ENCODE measurements at regions not wholly inside any gene's neighbourhood (a gene's known extent, or its start where the extent isn't known, plus 50 kb on each side); places are given as distances from the start of the nearest gene placed in this dataset.

DNA sequence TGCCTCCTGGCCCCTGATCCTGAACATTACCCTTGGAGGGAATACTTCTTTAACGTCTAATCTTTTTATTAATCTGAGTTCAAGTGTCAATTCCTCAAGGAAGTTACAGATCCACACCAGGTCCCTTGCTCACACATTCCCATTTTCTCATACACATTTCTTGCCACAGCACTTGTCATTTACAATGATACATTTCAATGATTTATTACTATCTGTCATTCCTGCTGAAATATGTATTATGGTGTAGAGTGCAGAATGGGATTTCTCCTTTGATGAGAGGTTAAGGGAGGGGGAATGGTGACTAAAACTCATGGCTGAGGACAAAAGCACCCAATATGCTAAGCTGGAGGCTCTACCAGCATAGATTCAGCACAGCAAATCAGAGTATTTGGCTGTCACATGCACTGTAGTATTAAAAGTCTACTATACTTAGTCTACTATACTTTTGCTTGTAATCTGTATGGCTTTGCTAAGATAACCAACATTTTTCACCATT is 982.5 kb downstream of the TTLL7 start:
- DNase-seq, result no peak

DNA sequence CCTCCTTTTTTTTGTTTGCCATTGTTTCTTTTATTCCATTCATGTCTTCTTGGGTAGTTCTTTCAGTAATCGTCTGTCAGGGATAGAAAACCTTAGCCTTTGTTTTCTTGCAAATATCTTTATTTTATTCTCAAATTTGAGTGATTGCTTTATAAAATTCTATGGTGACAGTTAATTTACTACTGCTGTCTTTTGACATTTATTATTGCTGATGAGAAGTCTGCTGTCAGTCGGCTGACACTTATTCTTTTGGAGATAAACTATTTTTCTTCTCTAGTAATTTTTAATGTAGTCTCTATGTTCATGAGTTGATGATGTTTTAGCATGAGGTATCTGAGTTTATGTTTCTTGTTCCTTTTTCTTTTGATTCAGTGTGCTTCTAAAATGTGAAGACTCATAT is 983.8 kb downstream of the TTLL7 start:
- DNase-seq, result no peak

DNA sequence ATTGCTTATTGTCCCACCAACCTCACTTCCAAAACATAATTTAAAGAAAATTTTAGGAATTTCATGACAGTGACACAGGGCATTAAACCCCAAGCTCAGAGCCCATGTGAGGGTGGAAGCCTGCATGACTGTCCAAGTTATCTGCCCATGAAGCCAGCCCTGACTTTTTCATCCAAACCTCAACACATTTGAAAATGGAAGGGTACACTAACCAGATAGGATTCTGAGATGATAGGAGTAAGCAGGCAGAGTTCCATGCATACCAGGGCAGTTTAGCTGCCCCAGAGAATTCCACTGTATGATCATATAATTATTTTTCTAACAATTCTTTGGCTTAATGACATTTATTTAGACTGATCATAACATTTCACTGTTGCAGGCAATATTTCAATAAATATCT is 986.0 kb downstream of the TTLL7 start:
- no peak for DNase-seq

DNA sequence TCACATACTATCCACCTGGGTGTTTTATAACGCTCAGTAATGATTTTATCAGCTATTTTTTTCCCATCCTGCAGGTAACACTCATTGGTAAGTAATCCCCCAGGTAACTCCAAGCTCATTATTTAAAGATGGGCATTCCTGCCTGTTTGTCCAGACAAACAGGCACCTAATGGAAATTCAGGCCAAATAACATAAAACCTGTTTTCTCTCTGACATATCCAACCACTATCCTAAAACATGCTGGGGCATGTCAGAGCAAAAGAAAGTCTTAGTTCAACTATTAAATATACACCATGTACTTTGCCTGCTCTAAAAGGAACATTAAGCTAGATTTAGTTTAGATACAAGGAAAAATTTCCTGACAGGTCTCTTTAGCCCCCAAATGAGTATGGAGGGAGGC is 987.7 kb downstream of the TTLL7 start:
- DNase-seq, result no peak

DNA sequence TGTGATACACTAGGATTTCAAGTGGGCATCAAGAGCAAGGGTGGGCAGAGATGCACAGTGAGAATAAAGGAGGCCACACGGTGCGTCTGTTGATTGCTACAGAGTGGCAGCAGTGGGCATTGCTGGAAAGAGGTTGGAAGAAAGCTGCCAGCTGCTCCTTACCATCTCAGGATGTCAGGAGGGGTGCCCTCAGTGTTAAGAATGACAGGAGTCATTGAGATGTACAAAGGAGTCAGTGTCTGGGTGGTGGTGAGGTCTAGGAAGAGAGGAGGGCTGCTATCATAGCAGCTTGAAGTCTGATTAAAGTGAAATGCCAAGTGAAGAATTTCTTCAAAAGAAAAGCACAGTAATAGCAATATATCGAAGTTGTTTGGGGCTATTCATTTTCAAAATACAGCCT is 992.7 kb downstream of the TTLL7 start:
- DNase-seq, result no peak

DNA sequence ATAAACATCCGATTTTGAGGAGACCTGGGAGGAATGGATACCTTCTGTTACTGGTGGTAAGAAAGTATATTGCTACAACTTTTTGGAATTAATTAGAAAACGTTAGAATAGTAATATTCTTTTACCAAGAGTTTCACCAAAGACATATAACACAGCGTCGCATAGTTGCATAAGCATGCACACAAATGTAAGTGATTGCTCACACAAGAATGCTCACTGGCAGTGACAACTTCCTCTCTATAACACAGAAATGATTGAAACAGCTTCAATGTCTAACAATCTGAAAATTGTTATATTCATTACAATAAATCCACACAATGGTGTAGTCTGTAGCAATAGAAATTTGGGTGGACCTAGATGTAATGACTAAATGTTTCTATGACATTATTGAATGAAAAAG is 998.6 kb downstream of the TTLL7 start:
- DNase-seq, result no peak

DNA sequence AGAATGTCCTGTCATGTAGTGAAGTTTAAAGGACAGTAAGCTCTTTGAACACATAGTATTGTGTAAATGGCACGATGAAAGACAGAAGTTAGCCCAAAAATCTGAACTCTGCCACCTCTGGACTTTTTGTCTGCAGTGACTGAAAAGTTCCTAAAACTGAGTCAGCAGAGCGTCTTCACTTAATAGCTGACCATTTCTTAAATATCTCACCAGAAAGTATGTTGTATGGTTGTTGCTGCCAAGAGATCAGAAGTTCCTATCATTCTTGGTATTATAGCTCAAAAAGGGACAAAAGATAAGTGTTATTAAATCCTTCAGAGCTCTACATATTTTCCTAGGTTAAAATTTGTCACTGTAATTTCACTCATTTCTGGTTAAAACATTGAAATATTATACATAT is 1003.0 kb downstream of the TTLL7 start:
- no peak for DNase-seq

DNA sequence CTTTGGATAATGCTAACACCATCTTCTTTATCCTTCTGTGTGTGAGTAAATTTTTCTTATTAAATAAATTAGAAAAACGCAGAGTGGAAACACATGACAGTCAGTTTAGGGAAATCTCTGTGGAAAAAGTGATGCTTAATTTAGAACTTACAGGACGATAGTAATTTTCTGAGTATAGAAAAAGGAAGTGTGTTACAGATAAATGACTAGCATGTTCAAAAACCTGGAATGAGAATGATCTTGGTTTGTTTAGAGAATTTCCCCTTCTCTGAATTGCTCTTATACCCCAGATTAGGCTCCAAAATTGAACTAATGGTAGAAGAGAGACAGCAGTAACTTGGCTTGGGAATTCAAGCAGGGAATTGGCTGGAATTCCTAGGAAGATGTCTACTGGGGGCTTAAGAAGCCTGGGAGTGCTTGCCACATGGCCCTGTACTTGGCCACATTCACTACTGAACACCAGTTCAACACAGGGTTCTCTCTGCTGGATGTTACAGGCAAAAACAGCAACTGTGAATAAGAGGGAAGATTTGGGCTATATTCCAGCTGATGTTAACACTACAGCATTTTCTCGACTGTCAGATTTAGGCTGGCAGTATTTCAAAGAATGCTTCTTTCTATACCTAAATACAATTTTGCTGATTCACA is 1004.2 kb downstream of the TTLL7 start:
- no peak for DNase-seq

DNA sequence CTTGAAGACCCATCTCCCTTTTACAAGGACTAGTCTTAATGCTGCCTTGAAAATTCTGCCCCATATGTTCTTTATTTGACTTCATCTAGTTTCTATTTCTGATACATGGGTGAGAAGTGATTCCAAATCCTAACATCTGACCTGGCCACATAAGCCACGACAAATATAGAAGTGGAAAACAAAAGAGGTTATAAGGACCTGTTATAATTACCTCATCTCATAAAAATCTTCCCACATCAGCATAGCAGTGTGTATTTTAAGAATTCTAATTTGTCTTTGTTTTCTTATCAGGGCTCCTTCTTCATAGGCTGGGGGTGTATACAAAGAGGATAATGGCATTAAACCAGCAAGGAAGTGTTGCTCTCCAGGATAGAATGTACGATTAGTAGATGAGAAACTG is 1007.4 kb downstream of the TTLL7 start:
- DNase-seq, result no peak

DNA sequence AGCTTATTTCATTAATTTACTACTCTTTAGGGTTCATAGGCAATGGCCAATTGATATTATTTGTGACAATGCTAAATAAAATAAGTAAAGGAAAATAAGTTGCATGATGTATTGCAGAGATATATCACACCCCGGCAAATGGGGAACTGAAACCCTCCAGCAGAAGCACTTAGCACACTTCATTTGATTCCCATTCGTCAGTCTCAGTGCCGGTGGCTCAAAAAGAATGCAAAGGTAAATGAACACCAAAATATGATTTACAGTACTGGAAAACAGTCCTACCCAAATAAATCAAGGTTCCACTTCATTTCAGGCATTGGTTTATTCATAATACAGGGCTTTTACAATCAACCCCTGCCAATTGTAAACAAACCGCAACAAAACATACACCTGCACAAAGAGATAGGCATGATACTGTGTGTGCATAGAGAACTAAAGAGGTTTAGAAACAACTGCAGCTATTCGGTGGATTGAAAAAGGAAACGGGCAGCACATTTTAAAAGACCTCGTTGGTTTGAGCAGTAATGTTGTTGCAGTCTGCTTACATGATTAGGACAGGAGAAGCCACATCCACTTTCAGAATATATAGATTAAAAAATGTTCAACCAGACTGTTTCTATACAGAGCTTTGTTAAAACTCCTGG is 1019.2 kb downstream of the TTLL7 start:
- peak in 1 of 2 donors; percentile 1 for DNase-seq

DNA sequence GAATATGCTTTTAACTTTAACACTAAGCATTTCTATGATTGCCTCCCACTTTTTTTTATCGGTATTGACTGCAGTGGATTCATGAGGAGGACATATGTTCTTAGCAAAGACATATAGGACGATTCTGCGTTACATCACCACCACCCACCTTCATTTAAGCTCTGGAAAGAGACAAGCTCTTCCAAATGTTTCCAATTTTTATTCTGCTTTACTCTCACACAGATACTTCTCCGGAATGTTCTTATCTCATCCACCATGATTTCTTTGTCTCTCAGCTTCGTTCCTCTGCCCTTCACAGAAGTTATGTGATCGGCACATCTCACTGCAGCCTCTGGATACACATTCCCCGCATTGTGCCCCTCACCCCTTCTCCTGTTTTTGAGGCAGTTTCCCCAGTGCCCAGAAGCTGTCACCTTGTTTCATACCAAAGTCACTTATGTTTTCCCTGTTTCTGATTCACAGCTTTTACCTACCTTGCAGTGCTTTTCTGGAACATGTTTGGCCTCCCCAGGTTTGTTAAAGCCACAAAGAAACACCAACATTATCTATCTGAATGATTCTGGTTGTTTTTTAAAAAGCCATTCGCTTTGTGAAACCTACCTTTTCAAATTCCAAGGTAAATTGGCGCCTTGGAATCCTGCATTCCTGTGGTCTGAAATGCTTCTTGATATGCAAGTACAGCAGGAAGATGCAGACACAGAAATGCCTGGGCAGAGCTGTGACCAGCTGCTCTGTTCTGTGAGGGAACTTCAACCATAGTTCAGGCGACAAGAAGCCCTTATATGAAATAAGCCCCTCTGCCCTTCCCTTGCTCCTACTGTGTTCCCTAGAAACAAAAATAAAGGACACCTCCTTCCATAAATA is 1020.2 kb downstream of the TTLL7 start:
- no peak for DNase-seq

DNA sequence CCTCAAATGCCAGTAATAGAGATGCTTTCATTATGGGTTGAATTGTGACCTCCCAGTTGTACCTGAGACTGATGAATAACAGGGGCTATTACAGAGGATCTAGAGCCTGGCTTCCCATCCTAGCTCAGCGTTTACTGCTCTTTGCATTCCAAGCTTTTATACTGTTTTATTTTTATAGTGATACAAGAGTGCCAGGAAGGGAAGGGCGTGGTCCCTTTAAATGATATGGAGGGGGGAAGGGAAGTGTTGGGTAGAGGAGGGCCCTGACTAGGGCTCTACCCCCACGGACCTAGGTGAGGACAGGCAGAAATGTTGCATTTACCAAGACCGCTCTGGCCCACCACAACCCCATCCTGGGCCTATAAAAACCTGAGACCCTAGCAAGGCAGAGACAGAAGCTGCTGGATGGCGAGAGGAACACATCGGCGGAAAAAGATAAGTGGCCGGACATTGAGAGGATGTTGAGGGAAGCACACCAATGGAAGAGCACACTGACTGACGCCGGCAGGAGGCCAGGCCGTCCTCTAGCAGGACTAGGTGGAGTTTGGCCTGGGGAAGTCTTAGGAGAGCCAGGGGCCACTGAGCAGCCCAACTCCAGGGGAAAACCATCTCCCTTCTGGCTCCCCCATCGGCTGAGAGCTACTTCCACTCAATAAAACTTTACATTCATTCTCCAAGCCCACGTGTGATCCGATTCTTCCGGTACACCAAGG is 1025.9 kb downstream of the TTLL7 start:
- DNase-seq, result no peak

DNA sequence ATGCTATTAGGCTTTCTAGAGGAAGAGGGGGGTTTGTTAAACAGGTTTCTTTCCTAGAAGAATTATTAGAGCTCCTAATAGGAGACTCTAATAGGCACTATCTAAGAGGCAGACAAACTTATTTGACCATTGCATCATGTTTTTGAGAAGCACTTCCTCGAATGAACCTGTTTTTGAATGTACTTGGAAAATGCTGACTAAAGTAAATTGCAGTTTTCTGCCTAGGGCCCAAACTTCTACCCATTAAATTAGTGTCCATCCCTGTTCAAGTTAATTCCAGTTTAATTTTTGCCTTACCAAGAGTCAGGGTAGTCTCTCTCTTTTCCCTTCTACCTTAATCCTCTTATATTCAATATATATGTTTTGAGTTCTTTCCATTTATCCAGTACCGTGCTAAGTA is 1029.6 kb downstream of the TTLL7 start:
- DNase-seq, result no peak

DNA sequence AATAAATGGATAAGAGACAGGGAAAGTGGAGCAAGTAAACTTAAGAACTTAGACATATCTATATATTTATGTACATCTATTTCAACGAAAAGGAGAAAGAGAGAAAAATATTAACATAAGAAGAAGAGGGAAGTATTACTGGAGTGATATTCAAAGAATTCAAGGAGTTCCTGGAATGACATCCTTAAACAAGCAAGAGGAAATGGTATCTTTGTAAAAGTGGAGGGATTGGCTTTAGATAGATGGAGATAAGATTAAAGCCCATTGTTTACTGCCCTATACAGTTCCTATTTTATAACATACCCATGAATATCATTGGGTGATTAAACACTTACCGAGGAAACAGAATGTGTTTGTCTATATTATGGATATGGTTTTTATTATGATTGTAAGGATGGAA is 1036.3 kb downstream of the TTLL7 start:
- no peak for DNase-seq

DNA sequence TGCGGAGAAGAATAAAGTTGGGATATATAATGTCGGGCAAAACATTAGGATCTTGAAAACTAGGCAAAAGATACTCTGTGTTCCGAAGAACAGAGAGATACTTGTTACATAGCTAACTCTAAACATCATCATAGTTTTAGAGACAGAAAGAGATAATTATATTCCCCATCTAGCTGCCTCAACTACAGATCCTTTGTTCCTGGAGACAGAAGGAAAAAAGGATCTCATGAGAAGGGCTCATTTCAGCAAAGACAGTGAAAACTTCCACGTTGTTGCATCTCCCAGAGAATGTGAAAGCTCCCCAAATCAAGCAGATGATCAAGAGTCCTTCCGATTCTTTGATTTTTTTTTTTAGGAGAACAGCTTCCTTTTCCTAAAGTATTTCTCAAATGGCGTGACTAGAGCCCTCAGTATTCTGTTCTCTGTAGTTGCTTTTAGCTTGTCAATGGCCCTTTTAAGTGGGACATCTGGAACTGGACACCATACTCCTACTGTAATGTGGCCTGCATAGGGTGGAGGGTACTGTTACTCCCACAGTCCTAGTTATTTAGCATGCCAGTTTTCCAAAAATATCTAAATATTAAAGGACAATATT is 1048.2 kb downstream of the TTLL7 start:
- no peak for DNase-seq

DNA sequence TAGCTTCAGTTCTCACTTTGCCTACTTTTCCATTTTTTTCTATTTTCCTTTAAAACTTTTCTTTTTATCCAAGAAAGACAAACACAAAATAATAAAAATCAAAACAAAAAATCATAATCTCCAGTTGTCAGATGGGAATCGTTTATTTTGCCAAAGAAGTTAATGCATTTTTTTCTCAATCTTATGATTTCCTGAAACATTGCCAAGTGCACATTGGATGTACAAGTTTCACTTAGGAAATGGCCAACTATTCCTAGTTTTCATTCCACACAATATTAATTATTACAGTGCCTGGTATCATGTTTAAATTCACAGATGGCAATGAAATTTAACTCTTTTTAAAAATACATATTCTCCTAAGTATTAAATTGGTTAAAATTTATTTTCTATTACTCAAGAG is 1050.5 kb downstream of the TTLL7 start:
- no peak for DNase-seq

DNA sequence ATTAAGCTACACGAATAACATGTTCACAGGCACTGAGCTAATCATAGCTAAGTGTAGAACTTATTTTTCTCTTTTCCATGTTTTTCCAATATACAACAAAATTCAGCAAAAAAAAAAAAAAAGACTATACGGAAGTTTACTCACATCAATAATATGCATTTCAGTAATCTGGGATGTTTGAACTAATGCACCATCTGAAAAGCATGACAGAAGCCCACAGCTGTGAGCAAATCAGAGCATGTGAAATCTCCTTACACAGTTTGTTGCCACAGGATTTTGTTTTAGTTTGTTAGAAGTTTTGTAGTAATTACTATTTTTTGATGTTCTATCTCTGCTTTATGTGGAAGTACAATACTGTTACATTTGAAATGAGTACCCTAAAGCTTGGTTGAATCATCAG is 1051.7 kb downstream of the TTLL7 start:
- no peak for DNase-seq

DNA sequence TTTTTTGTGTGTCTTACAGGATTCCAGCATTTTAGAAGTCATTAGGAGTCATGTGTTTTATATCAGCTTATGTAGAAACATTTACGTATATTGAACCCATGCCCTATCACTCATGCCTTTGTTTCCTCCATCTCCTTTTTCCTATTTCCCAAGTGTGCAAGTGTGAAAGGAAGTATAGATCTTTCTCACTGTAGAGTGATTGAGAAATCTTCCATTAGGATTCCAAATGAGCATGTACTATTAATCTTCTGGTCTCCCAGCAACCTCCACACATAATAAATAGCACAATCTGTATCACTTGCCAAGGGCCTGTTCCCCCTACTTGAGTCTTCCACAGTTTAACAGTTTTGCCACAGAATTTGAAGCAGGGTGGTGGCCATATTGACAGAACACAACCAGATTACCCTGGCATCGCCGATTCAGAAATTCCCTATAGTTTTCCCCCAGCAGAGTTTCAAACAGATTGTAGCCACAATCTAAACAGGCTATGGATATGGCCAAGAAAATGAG is 1052.8 kb downstream of the TTLL7 start:
- DNase-seq, result no peak

DNA sequence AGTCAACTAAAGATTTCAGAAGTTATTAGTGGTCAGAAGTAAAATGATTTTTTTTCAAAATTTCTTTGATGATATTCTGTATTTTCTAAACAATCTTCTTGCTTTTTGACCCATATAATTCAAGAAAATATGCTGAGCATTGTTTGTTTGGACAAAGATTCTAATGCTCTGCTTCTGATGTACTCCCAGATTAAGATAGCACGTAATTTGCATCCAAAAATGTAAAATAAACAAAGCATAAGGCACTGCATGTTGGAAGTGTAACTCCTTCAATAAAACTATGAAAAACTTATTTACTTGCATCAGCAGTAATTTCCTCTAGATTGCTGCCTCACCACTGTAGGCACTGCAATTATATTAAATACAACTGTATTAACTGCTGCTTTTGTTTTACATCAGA is 1054.1 kb downstream of the TTLL7 start:
- no peak for DNase-seq

DNA sequence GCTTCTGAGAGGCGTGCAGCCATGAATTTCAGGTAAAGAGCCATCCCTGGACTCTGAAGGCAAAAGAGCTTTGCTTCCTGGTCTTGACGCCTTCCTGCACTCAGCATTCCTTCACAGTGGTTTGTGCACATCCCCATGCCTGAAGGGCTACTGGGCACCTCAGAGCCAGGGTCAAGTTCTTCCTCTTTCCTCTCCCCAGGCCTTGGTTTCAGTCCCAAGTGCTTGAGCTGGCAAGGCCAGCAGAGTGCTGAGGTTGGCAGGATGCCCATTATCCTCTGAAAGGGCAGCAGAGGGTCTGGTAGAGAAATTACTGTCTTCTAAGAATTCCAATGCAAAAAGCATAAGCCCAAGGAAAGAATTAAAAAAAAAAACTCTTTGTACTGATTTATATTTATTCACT is 1064.9 kb downstream of the TTLL7 start:
- no peak for DNase-seq

DNA sequence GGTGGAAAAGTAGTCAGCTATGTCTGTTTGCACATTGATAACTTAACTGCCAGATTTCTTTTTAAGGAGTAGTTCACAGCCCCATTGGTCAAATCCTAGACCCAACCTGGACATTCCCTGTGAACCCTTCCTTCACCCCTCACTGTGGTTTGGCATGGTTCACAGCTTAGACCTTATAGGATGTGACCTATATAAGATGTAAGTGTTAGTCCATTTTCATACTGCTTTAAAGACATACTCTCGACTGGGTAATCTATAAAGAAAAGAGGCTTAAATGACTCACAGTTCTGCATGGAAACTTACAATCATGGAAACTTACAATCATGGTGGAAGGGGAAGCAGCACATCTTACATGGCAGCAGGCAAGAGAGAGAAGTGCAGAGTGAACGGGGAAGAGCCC is 1066.2 kb downstream of the TTLL7 start:
- DNase-seq, result no peak

DNA sequence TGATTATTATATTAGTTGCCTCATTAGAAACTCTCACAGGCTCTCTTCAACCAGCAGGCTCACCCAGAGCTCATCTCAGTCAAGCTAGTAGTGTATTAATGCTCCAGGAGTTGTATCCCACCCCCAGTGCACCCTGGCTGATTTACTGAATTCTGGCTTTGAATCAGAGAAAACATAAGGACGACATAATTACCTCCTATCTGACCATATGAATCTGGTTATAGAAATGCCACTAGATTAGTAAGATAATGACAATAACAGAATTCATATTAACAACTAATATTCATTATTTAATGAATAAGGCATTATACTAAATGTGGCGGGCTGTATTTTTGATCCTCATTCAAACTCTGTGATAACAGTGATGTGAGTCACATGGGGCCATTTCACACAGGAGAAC is 1066.7 kb downstream of the TTLL7 start:
- no peak for DNase-seq

DNA sequence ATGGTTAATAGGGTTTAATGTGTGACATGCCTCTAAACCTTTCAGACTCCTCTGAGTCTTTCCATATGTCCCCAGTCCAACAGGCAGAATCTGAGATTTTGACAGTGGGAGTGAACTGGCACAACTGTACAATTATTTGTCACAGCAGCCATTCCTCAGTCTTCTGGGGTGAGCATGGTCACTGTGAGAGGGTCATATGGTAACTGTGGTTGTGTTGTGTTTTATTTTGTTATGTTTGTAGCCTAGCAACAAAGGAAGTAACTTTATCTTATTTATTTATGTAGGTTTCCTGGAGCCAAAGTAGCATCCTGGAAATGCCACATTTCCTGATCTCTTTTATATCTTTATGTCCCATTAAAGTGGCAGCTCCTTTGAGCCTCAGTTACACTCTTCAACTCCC is 1067.9 kb downstream of the TTLL7 start:
- no peak for DNase-seq
